ENCODE measurements at regions not wholly inside any gene's neighbourhood (a gene's known extent, or its start where the extent isn't known, plus 50 kb on each side); places are given as distances from the start of the nearest gene placed in this dataset.
A peak's percentile ranks its signal among the peaks of the same experiment; 100 is the strongest.
"Not testable (repeated sequence)": the region's sequence is repeated elsewhere in the genome, so short reads cannot be mapped to it uniquely, and the experiment has no call there.

GRCh38 chr7:79781716-79782115 lies 328.2 kb upstream of the MAGI2 start:
- DNase-seq = no peak
- WGBS (ENCODE audit: insufficient coverage) = 100% methylated on average over 1 of the region's 4 CpGs
- Histone ChIP-seq H3K4me3 (ENCODE audit: control insufficient read depth in 1 of 7, extremely low read depth in 1 of 7, insufficient read depth in 4 of 7, low read depth in 2 of 7, low read length in 6 of 7) (no peak overlapping the region), H3K4me1 (ENCODE audit: control extremely low read depth in 1 of 4, control insufficient read depth in 4 of 4, insufficient read depth in 4 of 4, low read length in 3 of 4) (no peaks in the 10 kb centered on the region), H3K27ac (ENCODE audit: insufficient read depth in 1 of 2, low read depth in 1 of 2, low read length in 2 of 2, poor library complexity in 1 of 2, severe bottlenecking in 2 of 2) (no peak overlapping the region), H3K27me3 (replicated peaks in 2 of 5; ENCODE audit: control insufficient read depth in 4 of 5, insufficient read depth in 5 of 5, low read length in 4 of 5) (no peaks in the 10 kb centered on the region), H3K36me3 (ENCODE audit: control insufficient read depth in 4 of 4, insufficient read depth in 4 of 4, low read length in 3 of 4) (no peaks in the 10 kb centered on the region), H3K9me3 (ENCODE audit: control extremely low read depth in 1 of 5, control insufficient read depth in 4 of 5, insufficient read depth in 2 of 5, low read depth in 1 of 5, low read length in 4 of 5) (no peaks in the 10 kb centered on the region)
- ChIA-PET CTCF (interaction anchor here (1.1 kb wide), 1 partner anchor 9 kb away, joined by 3 read pairs; no protein-coding TSS in a partner anchor), POLR2A (no interaction called here)

- ChIA-PET POLR2A (no interaction called here), CTCF (no interaction called here)
- WGBS (ENCODE audit: insufficient coverage) = 36% methylated on average over 3 of the region's 9 CpGs
- H3K4me1 ChIP-seq (ENCODE audit: control extremely low read depth in 1 of 4, control insufficient read depth in 4 of 4, insufficient read depth in 4 of 4, low read length in 3 of 4) = no peaks in the 10 kb centered on the region
- no peaks in the 10 kb centered on the region for H3K36me3 ChIP-seq (ENCODE audit: control insufficient read depth in 4 of 4, insufficient read depth in 4 of 4, low read length in 3 of 4)
- peak overlapping the region in 2 of 7 experiments; percentile 7 to 23 for H3K4me3 ChIP-seq (ENCODE audit: control insufficient read depth in 1 of 7, extremely low read depth in 1 of 7, insufficient read depth in 4 of 7, low read depth in 2 of 7, low read length in 6 of 7)
- H3K27ac ChIP-seq (ENCODE audit: insufficient read depth in 1 of 2, low read depth in 1 of 2, low read length in 2 of 2, poor library complexity in 1 of 2, severe bottlenecking in 2 of 2) = no peak overlapping the region
- peak in 2 of 3 donors; percentile 18 to 22 for DNase-seq
- H3K27me3 ChIP-seq (replicated peaks in 2 of 5; ENCODE audit: control insufficient read depth in 4 of 5, insufficient read depth in 5 of 5, low read length in 4 of 5) = no peaks in the 10 kb centered on the region
- H3K9me3 ChIP-seq (ENCODE audit: control extremely low read depth in 1 of 5, control insufficient read depth in 4 of 5, insufficient read depth in 2 of 5, low read depth in 1 of 5, low read length in 4 of 5) = no peaks in the 10 kb centered on the region
Measured at GRCh38 chr7:79778786-79779770, 325.6 kb upstream of the MAGI2 start.

GRCh38 chr7:79775911-79776310 lies 322.4 kb upstream of the MAGI2 start:
- Histone ChIP-seq H3K9me3 (ENCODE audit: control extremely low read depth in 1 of 5, control insufficient read depth in 4 of 5, insufficient read depth in 2 of 5, low read depth in 1 of 5, low read length in 4 of 5) (no peaks in the 10 kb centered on the region), H3K36me3 (ENCODE audit: control insufficient read depth in 4 of 4, insufficient read depth in 4 of 4, low read length in 3 of 4) (no peaks in the 10 kb centered on the region), H3K27ac (ENCODE audit: insufficient read depth in 1 of 2, low read depth in 1 of 2, low read length in 2 of 2, poor library complexity in 1 of 2, severe bottlenecking in 2 of 2) (no peak overlapping the region), H3K27me3 (replicated peaks in 2 of 5; ENCODE audit: control insufficient read depth in 4 of 5, insufficient read depth in 5 of 5, low read length in 4 of 5) (no peaks in the 10 kb centered on the region), H3K4me1 (ENCODE audit: control extremely low read depth in 1 of 4, control insufficient read depth in 4 of 4, insufficient read depth in 4 of 4, low read length in 3 of 4) (no peaks in the 10 kb centered on the region), H3K4me3 (ENCODE audit: control insufficient read depth in 1 of 7, extremely low read depth in 1 of 7, insufficient read depth in 4 of 7, low read depth in 2 of 7, low read length in 6 of 7) (no peak overlapping the region)
- no peak for DNase-seq
- WGBS (ENCODE audit: insufficient coverage) = 92% methylated on average over 2 of the region's 3 CpGs
- CTCF ChIA-PET = no interaction called here
- POLR2A ChIA-PET = no interaction called here

GRCh38 chr7:79774150-79774549 lies 320.7 kb upstream of the MAGI2 start:
- no peaks in the 10 kb centered on the region for H3K9me3 ChIP-seq (ENCODE audit: control extremely low read depth in 1 of 5, control insufficient read depth in 4 of 5, insufficient read depth in 2 of 5, low read depth in 1 of 5, low read length in 4 of 5)
- no peaks in the 10 kb centered on the region for H3K27me3 ChIP-seq (replicated peaks in 2 of 5; ENCODE audit: control insufficient read depth in 4 of 5, insufficient read depth in 5 of 5, low read length in 4 of 5)
- H3K27ac ChIP-seq (ENCODE audit: insufficient read depth in 1 of 2, low read depth in 1 of 2, low read length in 2 of 2, poor library complexity in 1 of 2, severe bottlenecking in 2 of 2) = no peak overlapping the region
- POLR2A ChIA-PET = no interaction called here
- DNase-seq = no peak
- H3K36me3 ChIP-seq (ENCODE audit: control insufficient read depth in 4 of 4, insufficient read depth in 4 of 4, low read length in 3 of 4) = no peaks in the 10 kb centered on the region
- no peak overlapping the region for H3K4me3 ChIP-seq (ENCODE audit: control insufficient read depth in 1 of 7, extremely low read depth in 1 of 7, insufficient read depth in 4 of 7, low read depth in 2 of 7, low read length in 6 of 7)
- CTCF ChIA-PET = no interaction called here
- H3K4me1 ChIP-seq (ENCODE audit: control extremely low read depth in 1 of 4, control insufficient read depth in 4 of 4, insufficient read depth in 4 of 4, low read length in 3 of 4) = no peaks in the 10 kb centered on the region

- Histone ChIP-seq H3K27ac (ENCODE audit: insufficient read depth in 1 of 2, low read depth in 1 of 2, low read length in 2 of 2, poor library complexity in 1 of 2, severe bottlenecking in 2 of 2) (no peak overlapping the region), H3K4me1 (ENCODE audit: control extremely low read depth in 1 of 4, control insufficient read depth in 4 of 4, insufficient read depth in 4 of 4, low read length in 3 of 4) (no peaks in the 10 kb centered on the region), H3K36me3 (ENCODE audit: control insufficient read depth in 4 of 4, insufficient read depth in 4 of 4, low read length in 3 of 4) (no peaks in the 10 kb centered on the region), H3K9me3 (ENCODE audit: control extremely low read depth in 1 of 5, control insufficient read depth in 4 of 5, insufficient read depth in 2 of 5, low read depth in 1 of 5, low read length in 4 of 5) (no peaks in the 10 kb centered on the region), H3K27me3 (replicated peaks in 2 of 5; ENCODE audit: control insufficient read depth in 4 of 5, insufficient read depth in 5 of 5, low read length in 4 of 5) (no peaks in the 10 kb centered on the region), H3K4me3 (ENCODE audit: control insufficient read depth in 1 of 7, extremely low read depth in 1 of 7, insufficient read depth in 4 of 7, low read depth in 2 of 7, low read length in 6 of 7) (no peak overlapping the region)
- no peak for DNase-seq
- no CpG with 5 or more reads among the region's 2 CpGs for WGBS (ENCODE audit: insufficient coverage)
- CTCF ChIA-PET = no interaction called here
- POLR2A ChIA-PET = no interaction called here
Measured at GRCh38 chr7:79770970-79771369, 317.5 kb upstream of the MAGI2 start.

- WGBS (ENCODE audit: insufficient coverage) = no CpG with 5 or more reads among the region's 2 CpGs
- Histone ChIP-seq H3K27ac (ENCODE audit: insufficient read depth in 1 of 2, low read depth in 1 of 2, low read length in 2 of 2, poor library complexity in 1 of 2, severe bottlenecking in 2 of 2) (no peak overlapping the region), H3K9me3 (ENCODE audit: control extremely low read depth in 1 of 5, control insufficient read depth in 4 of 5, insufficient read depth in 2 of 5, low read depth in 1 of 5, low read length in 4 of 5) (no peaks in the 10 kb centered on the region), H3K4me3 (ENCODE audit: control insufficient read depth in 1 of 7, extremely low read depth in 1 of 7, insufficient read depth in 4 of 7, low read depth in 2 of 7, low read length in 6 of 7) (no peak overlapping the region), H3K4me1 (ENCODE audit: control extremely low read depth in 1 of 4, control insufficient read depth in 4 of 4, insufficient read depth in 4 of 4, low read length in 3 of 4) (no peaks in the 10 kb centered on the region), H3K27me3 (replicated peaks in 2 of 5; ENCODE audit: control insufficient read depth in 4 of 5, insufficient read depth in 5 of 5, low read length in 4 of 5) (no peaks in the 10 kb centered on the region), H3K36me3 (ENCODE audit: control insufficient read depth in 4 of 4, insufficient read depth in 4 of 4, low read length in 3 of 4) (no peaks in the 10 kb centered on the region)
- ChIA-PET POLR2A (no interaction called here), CTCF (no interaction called here)
- no peak for DNase-seq
Measured at GRCh38 chr7:79770063-79770462, 316.6 kb upstream of the MAGI2 start.

GRCh38 chr7:79767876-79768560 lies 314.6 kb upstream of the MAGI2 start:
- H3K4me1 ChIP-seq (ENCODE audit: control extremely low read depth in 1 of 4, control insufficient read depth in 4 of 4, insufficient read depth in 4 of 4, low read length in 3 of 4); H3K27ac ChIP-seq (ENCODE audit: insufficient read depth in 1 of 2, low read depth in 1 of 2, low read length in 2 of 2, poor library complexity in 1 of 2, severe bottlenecking in 2 of 2); H3K36me3 ChIP-seq (ENCODE audit: control insufficient read depth in 4 of 4, insufficient read depth in 4 of 4, low read length in 3 of 4); H3K27me3 ChIP-seq (replicated peaks in 2 of 5; ENCODE audit: control insufficient read depth in 4 of 5, insufficient read depth in 5 of 5, low read length in 4 of 5); DNase-seq; POLR2A ChIA-PET; H3K4me3 ChIP-seq (ENCODE audit: control insufficient read depth in 1 of 7, extremely low read depth in 1 of 7, insufficient read depth in 4 of 7, low read depth in 2 of 7, low read length in 6 of 7); CTCF ChIA-PET; H3K9me3 ChIP-seq (ENCODE audit: control extremely low read depth in 1 of 5, control insufficient read depth in 4 of 5, insufficient read depth in 2 of 5, low read depth in 1 of 5, low read length in 4 of 5): not testable (repeated sequence)
- 96% methylated on average over 27 of the region's 46 CpGs for WGBS (ENCODE audit: insufficient coverage)

All from common myeloid progenitor, CD34-positive (primary cell).